Stromal cell of bone marrow (primary cell): ENCODE measurements at regions not wholly inside any gene's neighbourhood (a gene's known extent, or its start where the extent isn't known, plus 50 kb on each side); places are given as distances from the start of the nearest gene placed in this dataset.

Experiments
- DNase-seq: peaks from one replicate; pipeline ENCODE4 v3.0.0-alpha.2; 2012; ENCODE audit warnings: low read depth

DNA sequence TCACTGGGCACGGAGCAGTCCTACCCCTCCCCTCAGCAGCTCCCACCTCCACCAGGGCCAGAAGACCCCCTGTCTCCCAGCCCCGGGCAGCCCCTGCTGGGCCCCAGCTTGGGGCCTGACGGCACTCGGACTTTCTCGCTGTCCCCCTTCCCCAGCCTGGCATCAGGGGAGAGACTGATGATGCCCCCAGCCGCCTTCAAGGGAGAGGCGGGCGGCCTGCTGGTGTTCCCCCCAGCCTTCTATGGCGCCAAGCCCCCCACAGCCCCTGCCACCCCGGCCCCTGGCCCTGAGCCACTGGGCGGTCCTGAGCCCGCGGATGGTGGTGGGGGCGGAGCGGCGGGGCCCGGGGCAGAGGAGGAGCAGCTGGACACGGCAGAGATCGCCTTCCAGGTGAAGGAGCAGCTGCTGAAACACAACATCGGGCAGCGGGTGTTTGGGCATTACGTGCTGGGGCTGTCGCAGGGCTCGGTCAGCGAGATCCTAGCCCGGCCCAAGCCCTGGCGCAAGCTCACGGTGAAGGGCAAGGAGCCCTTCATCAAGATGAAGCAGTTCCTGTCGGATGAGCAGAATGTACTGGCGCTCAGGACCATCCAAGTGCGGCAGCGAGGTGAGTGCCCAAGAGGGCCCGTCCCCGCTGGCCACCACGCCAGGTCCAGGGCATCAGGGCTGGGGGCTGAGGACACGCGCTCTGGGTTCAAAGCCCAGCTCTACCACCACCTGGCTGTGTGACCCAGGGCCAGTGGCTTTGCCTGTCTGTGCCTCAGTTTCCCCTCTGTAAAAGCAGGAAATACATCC, 58.6 kb downstream of the PHETA1 start:
- no peak for DNase-seq

DNA sequence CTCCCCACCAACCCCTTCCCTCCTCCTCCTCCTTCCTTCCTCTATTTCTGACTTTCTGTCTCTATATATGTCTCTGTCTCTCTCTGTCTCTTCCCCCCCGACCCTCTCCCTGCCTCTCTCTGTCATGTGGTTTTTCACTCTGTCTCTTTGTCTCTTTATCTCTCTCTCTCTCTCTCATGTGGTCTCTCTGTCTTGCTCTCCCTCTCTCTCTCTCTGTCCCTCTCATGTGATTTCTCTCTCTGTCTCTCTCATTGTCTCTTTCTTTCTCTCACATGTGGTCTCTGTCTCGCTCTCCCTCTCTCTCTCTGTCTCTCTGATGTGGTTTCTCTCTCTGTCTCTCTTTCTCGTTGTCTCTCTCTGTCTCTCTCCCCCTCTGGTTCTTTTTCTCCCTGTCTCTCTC, 59.3 kb downstream of the PHETA1 start:
- no peak for DNase-seq

DNA sequence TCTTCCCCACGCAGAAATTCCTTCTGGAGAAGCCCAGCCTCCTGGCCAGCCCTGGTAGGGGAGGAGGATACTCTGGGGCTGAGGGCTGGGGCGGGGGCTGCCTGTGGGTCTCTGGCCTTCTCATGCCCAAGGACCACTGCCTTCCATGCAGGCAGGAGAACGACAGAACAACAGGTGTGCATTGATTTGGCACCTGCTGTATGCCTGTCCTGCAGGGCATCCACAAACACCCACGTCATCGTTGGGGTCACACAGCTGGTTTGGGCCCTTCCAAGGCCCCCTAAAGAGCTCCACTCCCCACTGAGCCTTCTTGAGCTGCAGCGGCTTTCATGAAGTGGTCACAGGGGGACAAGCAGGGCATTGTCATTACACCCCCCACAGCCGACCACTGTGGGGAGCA, 60.4 kb downstream of the PHETA1 start:
- DNase-seq, result no peak

DNA sequence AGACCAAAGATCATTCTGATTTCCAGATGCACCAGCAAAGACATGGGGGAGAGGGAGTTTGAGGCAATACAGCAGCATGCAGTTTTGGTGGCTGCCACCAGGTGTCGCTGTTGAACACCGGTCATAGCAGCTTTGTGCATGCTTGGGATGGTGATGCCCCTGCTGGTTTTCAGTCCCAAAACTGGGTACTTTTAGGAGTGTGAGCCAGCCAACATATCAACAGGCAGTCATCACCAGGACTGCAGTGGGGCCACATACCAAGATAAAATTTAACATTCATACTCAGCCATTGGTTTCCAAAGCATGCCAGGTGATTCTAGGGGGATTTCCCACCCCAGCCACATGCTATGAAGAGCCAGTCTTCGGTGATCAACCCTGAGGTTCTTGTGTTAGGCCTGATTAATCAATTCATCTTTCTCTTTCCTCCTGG, 64.2 kb downstream of the PHETA1 start:
- DNase-seq, result no peak

DNA sequence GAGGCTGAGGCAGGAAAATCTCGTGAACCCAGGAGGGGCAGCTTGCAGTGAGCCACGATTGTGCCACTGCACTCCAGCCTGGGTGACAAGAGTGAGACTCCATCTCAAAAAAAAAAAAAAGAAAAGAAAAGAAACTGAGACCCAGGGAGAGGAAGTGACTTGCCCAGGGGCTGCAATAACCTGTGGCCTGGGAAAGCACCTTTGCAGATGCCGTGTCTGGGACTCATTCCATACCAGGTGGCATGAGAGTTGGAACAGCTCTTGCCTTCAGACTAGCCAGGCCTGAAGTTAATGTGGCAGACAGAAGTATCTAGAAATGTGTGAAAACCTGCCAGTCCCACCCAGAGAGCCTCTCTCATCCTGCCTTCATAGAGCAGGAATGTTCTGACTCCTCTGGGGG, 65.4 kb downstream of the PHETA1 start:
- DNase-seq, result no peak

DNA sequence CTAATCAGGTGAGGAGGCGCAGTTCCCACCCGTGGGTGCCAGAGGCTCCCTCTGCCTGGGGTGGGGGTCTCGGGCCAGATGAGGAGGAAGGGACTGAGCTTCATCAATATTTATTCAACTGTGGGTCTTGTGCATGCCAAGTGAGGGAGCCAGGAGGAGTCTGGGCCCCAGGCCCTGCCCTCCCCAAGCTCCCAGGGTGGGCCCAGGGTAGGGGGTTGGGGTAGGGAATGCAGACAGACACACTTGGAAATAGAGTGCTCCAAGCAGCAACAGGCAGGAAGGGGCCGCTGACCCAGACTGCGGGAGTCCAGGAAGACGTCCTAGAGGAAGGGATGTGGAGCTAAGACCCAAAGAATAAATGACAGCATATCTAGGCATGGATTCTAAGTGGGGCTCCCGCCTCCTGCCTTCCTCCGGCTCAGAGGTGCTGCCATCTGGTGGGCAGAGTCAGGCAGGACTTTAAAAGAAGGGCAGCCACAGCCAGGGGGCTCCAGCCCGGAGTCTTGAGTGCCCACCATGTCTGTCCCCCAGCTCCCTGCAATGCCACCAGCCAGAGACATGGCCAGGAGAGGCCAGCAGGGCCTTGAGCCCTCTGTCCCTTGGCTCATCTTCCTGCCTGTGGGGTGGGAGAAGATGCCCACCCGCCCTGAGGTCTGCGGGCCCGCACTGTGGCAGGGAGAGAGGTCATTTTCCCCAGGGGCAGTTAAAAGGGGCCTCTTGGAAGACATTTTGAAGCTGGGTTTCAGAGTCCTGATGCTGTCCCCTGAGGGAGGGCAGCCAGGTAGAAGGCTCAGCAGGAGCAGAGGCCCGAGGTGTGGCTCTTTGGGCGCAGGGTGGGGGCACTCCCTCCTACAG, 70.1 kb downstream of the PHETA1 start:
- DNase-seq, result no peak

DNA sequence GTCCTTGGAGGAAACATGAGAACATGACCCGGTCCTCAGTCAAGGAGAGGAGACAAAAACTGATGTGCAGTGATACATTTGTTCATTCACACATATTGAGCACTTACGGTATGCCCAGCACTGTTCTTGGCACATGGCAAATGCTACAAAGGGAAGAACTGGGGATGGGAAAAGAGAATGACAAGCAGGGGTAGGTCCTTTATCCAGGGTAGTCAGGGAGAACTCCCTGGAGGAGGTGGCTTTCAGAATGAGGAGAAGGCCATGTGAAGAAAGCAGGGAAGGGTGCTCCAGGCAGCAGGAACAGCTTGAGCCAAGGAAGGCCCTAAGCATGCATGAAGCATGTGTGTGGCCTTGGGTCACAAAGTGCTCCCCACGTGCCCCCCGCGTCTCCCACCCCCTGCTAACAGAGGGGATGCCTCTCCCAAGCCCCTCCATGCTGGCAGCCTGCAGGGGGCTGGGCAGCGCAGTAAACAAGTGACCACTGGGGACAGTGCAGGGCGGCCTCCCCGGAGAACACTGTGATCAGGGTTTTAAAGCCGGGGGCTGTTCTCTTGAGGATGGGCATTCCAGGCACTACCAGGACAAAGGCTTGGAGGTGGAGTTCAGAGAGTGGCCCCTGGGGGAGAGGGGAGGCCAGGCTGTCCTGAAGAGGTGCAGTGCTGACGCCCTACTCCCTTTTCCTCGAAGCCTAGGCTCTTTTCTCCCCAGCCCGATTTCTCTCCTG, 71.0 kb downstream of the PHETA1 start:
- no peak for DNase-seq

DNA sequence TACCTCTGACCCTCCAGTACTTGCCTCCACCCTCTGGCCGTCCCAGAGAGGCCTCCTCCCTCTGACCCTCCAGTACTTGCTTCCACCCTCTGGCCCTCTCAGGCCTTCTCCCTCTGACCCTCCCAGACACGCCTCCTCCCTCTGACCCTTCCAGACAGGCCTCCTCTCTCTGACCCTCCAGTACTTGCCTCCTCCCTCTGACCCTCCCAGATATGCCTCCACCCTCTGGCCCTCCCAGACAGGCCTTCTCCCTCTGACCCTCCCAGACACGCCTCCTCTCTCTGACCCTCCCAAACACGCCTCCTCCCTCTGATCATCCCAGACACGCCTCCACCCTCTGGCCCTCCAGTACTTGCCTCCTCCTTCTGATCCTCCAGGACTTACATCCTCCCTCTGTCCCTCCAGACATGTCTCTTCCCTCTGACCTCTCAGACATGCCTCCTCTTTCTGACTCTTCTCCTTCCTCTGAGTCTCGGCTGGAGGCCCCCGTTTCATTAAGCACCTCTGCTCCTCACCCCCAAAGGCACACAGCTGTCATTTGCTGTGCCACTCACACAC, 71.9 kb downstream of the PHETA1 start:
- no peak for DNase-seq

DNA sequence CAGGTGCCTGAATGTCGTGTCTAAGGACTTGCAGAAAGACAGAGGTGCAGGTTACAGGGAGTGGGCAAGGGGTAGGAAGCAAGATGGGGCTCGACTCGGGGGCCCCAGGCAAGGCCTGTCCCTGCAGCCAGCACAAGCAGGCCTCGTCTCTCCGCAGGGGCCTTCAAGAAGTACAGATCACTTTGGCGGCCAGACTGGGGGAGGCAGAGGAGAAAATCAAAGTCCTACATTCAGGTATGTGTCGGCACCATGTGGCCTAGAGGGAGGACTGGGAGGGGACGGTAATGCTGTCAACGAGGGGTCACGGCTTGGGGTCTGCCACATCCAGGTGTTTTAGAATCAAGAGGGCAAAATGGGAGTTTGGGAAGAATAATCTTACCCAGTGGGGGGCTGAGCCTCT, 73.7 kb downstream of the PHETA1 start:
- DNase-seq, result no peak

DNA sequence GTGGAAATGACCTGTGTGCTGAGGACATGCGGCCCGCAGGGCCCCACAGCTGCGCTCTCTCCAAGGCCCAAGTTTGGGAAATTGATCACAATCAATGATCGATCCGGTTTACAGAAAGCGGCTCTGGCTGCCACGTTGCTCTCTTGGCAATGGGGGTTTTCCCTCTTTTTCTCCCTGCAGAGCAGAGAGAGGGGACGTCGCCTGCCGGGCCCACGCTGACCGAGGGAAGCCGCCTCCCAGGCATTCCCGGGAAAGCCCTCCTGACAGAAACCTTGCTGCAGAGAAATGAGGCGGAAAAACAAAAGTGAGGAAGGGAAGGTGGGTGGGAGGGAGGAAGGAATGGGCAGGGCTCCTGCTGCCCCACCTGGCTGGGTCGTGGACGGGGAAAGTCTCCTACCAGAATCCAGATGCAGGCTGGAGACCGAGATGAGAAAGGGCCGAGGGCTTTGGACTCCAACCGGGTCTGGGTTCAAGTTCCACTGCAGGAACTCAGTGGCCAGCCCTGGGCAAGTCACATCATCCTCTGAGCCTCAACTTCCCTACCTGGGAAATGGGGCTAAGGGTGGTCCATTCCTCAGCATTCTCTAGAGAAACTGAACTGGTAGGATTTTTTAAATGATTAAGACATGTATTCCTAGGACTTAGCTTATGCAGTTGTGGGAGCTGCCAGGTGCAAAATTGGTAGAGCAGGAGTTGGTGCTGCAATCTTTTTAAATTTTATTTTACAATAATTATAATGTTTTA, 75.5 kb downstream of the PHETA1 start:
- DNase-seq, result no peak

DNA sequence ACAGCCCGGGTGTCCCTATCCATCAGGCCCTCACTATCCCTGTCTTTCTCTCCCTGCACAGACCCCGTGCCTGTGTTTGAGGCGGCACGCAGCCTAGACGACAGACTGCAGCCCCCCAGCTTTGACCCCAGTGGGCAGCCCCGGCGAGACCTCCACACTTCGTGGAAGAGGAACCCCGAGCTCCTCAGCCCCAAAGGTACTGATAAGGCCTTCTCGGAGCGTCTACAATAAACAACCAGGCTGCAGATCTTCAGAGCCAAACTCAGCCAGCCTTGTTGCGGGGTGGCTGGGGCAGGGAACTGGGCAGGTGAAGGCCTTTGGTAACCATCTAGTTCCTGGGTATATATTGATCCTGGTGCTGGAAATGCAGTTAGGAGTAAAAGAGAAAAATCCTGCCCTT, 77.5 kb downstream of the PHETA1 start:
- DNase-seq, result no peak

DNA sequence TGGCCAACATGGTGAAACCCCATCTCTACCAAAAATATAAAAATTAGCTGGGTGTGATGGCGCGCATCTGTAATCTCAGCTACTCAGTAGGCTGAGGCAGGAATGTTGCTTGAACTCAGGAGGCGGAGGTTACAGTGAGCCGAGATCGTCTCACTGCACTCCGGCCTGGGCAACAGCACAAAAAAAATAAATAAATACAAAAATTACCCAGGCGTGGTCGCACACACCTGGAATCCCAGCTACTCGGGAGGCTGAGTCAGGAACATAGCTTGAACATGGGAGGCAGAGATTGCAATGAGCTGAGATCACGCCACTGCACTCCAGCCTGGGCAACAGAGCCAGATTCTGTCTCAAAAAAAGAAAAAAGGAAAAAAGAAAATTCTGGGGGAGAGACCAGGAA, 80.1 kb downstream of the PHETA1 start:
- no peak for DNase-seq

DNA sequence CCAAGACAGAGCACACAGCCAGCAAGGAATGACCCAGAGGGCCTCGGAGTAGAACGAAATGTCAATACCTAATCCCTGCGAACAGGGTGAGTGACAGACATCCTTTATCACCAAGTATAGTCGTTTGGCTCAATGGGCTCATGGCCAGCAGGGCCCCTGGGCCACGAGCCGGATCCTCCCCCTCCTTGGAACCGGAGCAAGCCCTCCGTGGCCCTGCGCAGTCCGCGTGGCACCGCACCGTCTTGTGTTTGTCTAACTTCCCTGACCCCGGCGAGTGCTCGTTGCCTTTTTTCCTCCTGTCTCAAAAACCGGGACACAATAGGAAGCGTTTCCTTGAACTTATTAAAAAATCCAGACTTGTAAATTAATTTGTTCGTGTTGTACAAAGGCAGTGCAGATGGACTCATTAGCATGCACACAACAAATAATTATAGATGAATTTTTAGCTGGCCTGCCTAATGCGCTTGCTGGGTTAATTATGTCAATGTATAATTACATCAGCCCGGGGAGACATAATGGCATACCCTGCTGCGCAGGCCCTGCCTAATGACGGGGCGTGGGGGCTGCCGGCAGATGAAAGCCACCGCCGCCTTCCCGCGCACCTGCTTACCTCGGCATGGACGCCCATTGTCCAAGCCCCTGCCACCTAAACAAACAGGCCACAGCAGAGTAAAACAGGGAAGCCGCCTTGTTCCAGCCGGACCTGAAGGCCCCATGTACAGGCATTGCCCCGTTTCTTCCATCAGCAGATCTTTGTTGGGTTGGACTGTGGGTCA, 81.6 kb downstream of the PHETA1 start:
- DNase-seq, result no peak

DNA sequence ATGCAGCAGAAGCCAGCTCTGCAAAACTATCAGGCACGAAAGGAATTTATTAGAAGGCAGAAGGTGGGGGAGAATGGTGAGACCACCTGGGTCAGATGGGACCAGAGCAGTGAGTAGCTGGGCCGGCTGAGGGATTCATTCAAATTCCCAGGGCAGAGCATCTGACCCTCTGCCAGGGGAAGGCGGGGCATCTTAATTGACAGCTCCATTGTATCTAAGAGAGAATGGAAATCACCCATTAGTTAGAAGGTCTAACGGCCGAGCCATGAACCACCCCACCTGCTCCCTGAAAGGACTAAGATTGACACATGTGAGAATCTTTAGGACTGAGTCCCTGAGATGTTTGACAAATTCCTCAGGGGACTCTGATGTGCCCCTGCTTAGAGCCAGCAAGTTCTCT, 83.7 kb downstream of the PHETA1 start:
- no peak for DNase-seq

DNA sequence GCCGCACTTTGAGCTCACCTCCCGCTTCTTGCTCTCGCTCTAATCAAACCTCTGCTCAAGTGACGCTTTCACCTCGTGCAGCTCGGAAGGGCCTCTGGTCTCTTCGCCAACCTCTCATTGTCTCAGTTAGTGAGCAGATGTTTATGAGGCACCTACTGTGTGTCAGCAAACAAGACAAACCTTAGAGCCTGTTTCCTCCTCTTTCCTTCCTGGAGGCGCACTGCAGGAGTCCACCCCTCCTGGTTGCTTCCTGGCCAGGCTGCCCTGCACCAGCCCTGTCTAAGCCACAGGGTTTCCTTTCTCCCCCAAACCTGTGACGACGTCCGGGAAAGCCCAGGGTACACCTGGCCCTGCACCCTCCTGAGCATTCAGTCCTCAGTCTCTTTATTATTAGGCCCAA, 84.2 kb downstream of the PHETA1 start:
- no peak for DNase-seq

DNA sequence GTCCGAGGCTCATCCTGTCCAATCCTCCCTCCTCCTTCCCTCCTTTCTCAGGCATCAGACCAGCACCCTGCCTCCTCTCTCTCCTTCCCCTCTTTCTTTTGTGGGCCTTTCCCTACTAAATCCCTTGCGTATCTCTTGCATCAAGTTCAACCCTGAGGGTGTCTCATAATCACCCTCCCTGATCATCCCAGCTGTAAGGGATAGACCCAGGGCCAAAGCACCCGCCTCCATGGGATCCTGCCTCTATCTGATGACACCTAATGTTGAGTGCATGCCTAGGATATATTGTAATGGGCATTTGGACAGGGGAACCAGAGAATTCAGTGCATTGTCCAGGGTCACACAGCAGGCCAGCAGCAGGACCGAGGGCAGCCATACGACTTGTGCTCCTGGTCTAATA, 84.9 kb downstream of the PHETA1 start:
- DNase-seq, result no peak

DNA sequence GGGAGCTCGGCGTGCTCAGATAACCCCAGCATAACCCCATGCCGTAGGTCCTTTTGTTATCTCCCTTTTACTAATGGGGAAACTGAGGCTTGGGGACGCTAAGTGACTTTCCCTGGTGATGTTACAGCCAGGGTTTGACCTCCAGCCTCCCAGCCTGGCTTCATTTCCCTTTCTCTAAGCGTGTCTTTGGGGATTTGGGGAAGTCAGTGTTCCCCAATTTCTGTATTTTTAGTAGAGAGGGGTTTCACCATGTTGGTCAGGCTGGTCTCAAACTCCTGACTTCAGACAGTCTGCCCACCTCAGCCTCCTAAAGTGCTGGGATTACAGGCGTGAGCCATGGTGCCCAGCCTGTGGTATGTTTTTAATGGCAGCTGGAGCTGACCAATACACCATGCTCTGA, 85.4 kb downstream of the PHETA1 start:
- DNase-seq, result no peak

DNA sequence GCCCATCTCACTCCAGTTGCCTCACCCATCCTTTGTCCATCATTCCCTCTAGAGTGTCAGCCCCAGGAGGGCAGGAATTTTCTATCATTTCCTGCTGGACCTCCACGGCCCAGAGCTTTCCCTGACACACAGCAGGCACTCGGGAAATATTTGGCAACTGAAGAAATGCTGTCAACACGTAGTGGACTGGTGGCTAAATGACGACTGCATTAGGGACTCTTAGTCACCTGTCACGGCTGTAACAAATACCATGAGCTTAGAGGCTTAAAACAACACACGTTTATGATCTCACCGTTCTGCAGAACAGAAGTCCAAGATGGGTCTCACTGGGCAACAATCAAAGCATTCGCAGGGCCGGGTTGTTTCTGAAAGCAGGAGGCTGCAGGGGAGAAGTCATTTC, 91.3 kb downstream of the PHETA1 start:
- DNase-seq, result no peak

DNA sequence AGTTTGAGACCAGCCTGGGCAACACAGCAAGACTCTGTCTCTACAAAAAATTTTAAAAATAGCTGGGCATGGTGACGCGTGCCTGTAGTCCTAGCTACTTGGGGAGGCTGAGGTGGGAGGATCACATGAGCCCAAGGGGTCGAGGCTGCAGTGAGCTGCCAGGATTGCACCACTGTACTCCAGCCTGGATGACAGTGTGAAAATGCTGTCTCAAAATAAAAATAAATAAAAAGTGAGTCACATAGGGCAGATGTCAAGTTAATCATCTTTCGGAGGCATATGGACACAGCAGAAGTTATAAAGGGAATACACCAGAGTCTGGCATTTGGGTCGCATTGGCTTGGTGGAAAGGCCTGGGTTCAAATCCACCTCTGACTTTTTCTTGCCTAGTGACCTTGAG, 92.7 kb downstream of the PHETA1 start:
- no peak for DNase-seq

DNA sequence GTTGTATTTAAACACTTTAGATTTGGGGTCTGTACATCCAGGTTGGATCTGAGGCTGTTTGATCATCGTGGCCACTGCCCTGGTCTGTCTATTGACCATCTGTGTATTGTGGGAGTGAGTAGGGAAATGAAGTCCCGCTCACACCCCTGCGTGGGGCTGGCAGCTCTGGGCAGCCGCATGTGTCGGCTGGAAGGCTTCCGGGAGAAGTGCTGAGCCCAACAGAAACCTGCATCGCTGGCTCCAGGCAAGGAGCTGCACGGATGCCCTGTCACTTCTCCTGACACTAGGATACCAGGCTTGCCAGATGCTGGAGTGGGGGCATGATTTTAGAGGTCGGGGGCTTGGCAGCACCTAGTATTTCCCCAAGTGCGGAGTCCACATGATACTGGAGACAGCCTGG, 93.6 kb downstream of the PHETA1 start:
- DNase-seq, result no peak

DNA sequence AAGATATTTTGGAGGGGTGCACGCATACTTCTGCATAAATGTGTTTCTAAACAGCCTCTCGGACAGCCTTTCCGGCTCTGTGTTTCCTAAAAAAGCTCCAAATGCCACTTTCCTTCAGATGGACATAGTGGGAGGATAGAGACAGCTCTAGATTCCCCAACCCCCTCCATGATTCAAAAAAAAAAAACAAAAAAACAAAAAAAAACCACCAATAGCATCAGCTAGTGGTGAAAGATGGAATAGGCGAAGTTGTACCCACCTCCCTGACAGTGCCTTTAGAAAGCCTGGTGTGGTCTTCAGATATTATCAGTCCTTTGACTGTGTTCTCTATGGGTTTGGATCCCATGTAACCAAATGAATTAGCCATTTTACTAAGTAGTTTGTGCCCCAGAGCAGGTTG, 94.1 kb downstream of the PHETA1 start:
- no peak for DNase-seq
